ENCODE measurements at regions not wholly inside any gene's neighbourhood (a gene's known extent, or its start where the extent isn't known, plus 50 kb on each side); places are given as distances from the start of the nearest gene placed in this dataset.
"Not testable (repeated sequence)": the region's sequence is repeated elsewhere in the genome, so short reads cannot be mapped to it uniquely, and the experiment has no call there.

- DNase-seq (ENCODE audit: low read depth) = no peak
Measured at GRCh38 chr3:74273555-74274402, 340.7 kb downstream of the CNTN3 start.

GRCh38 chr3:74273091-74273490 is 341.4 kb downstream of the CNTN3 start:
- DNase-seq (ENCODE audit: low read depth) = no peak

- DNase-seq (ENCODE audit: low read depth) = peak; percentile 24
Measured at GRCh38 chr3:74271541-74271940, 342.9 kb downstream of the CNTN3 start.

- no peak for DNase-seq (ENCODE audit: low read depth)
Measured at GRCh38 chr3:74269689-74270088, 344.8 kb downstream of the CNTN3 start.

- no peak for DNase-seq (ENCODE audit: low read depth)
Measured at GRCh38 chr3:74268753-74269152, 345.7 kb downstream of the CNTN3 start.

GRCh38 chr3:74267588-74268184 is 346.8 kb downstream of the CNTN3 start:
- DNase-seq (ENCODE audit: low read depth) = peak; percentile 42

- DNase-seq (ENCODE audit: low read depth) = peak; percentile 11
Measured at GRCh38 chr3:74267131-74267530, 347.3 kb downstream of the CNTN3 start.

- no peak for DNase-seq (ENCODE audit: low read depth)
Measured at GRCh38 chr3:74265069-74265468, 349.4 kb downstream of the CNTN3 start.

GRCh38 chr3:74263031-74263430 is 351.4 kb downstream of the CNTN3 start:
- no peak for DNase-seq (ENCODE audit: low read depth)

GRCh38 chr3:74233091-74233490 is 381.4 kb downstream of the CNTN3 start:
- DNase-seq (ENCODE audit: low read depth) = no peak

- DNase-seq (ENCODE audit: low read depth) = no peak
Measured at GRCh38 chr3:74217467-74217866, 397.0 kb downstream of the CNTN3 start.

- no peak for DNase-seq (ENCODE audit: low read depth)
Measured at GRCh38 chr3:74214286-74214685, 400.2 kb downstream of the CNTN3 start.

GRCh38 chr3:74210739-74211138 is 403.7 kb downstream of the CNTN3 start:
- no peak for DNase-seq (ENCODE audit: low read depth)

GRCh38 chr3:74200952-74201351 is 413.5 kb downstream of the CNTN3 start:
- no peak for DNase-seq (ENCODE audit: low read depth)

- DNase-seq (ENCODE audit: low read depth) = not testable (repeated sequence)
Measured at GRCh38 chr3:74178664-74179063, 435.8 kb downstream of the CNTN3 start.

- no peak for DNase-seq (ENCODE audit: low read depth)
Measured at GRCh38 chr3:74173090-74173489, 441.4 kb downstream of the CNTN3 start.

- DNase-seq (ENCODE audit: low read depth) = no peak
Measured at GRCh38 chr3:74167926-74168325, 446.5 kb downstream of the CNTN3 start.

GRCh38 chr3:74165211-74165610 is 449.2 kb downstream of the CNTN3 start:
- DNase-seq (ENCODE audit: low read depth) = no peak

- DNase-seq (ENCODE audit: low read depth) = no peak
Measured at GRCh38 chr3:74149466-74149865, 465.0 kb downstream of the CNTN3 start.

GRCh38 chr3:74145277-74145676 is 469.2 kb downstream of the CNTN3 start:
- no peak for DNase-seq (ENCODE audit: low read depth)

- no peak for DNase-seq (ENCODE audit: low read depth)
Measured at GRCh38 chr3:74139648-74140047, 474.8 kb downstream of the CNTN3 start.

- no peak for DNase-seq (ENCODE audit: low read depth)
Measured at GRCh38 chr3:74137790-74138189, 476.7 kb downstream of the CNTN3 start.

- DNase-seq (ENCODE audit: low read depth) = no peak
Measured at GRCh38 chr3:74135808-74136207, 478.7 kb downstream of the CNTN3 start.

GRCh38 chr3:74134831-74135230 is 479.6 kb downstream of the CNTN3 start:
- DNase-seq (ENCODE audit: low read depth) = no peak

Data from fibroblast of gingiva (primary cell).